H1 (cell line): ENCODE measurements at regions not wholly inside any gene's neighbourhood (a gene's known extent, or its start where the extent isn't known, plus 50 kb on each side); places are given as distances from the start of the nearest gene placed in this dataset.

Experiments
- CTCF ChIA-PET: fragments of 300-600 bp; sonication (Branson Sonifier 250); formaldehyde crosslinking; loops from one replicate; lab custom pipeline; 2021; ENCODE audit not compliant: partially characterized antibody; lab: Charles Lee
- POLR2A ChIA-PET: fragments of 300-600 bp; sonication (Branson Sonifier 250); formaldehyde crosslinking; loops from one replicate; lab custom pipeline; 2021; ENCODE audit warnings: inconsistent platforms; ENCODE audit not compliant: partially characterized antibody; lab: Charles Lee
- DNase-seq, 2 experiments: peaks; one replicate each; pipeline versions ENCODE4 v3.0.0 to v3.0.0-alpha.2; 2010 to 2022; ENCODE audit warnings: low spot score in 2 of 2, low read depth in 1 of 2, mixed read lengths in 1 of 2
- FAIRE-seq: peaks from 2 replicates; lab custom pipeline; 2011; peaks lifted over from hg19 to GRCh38; lab: Jason Lieb, UNC
- H2AFZ ChIP-seq: 2 replicates; pipeline ENCODE4 v1.8.1; 2012; ENCODE audit warnings: low read length, inconsistent platforms
- H2AK5ac ChIP-seq: 2 replicates; pipeline ENCODE4 v1.6.1; 2013; ENCODE audit warnings: low read depth, low read length
- H2BK120ac ChIP-seq: replicated peaks from 2 replicates; pipeline ENCODE3; 2013; ENCODE audit warnings: low read depth, low read length, inconsistent platforms
- H2BK12ac ChIP-seq: 2 replicates; pipeline ENCODE4 v1.6.1; 2013; ENCODE audit warnings: low read depth, low read length
- H2BK15ac ChIP-seq: 2 replicates; pipeline ENCODE4 v1.6.1; 2013; ENCODE audit warnings: low read length
- H2BK20ac ChIP-seq: 2 replicates; pipeline ENCODE4 v1.6.1; 2013; ENCODE audit warnings: low read length
- H2BK5ac ChIP-seq: 2 replicates; pipeline ENCODE4 v1.6.1; 2013; ENCODE audit warnings: low read depth, low read length
- H3K14ac ChIP-seq: 2 replicates; pipeline ENCODE4 v1.6.1; 2013; ENCODE audit warnings: inconsistent platforms; ENCODE audit not compliant: insufficient read length
- H3K18ac ChIP-seq: 2 replicates; pipeline ENCODE4 v1.6.1; 2013; ENCODE audit warnings: low read length; ENCODE audit errors: extremely low read depth
- H3K23ac ChIP-seq: 2 replicates; pipeline ENCODE4 v1.6.1; 2013; ENCODE audit warnings: inconsistent platforms; ENCODE audit not compliant: insufficient read length
- H3K23me2 ChIP-seq: 2 replicates; pipeline ENCODE4 v1.6.1; 2013; ENCODE audit warnings: low read depth, low read length
- H3K27ac ChIP-seq: 2 replicates; pipeline ENCODE4 v1.6.1; 2011; ENCODE audit warnings: low read depth, low read length, inconsistent platforms
- H3K27me3 ChIP-seq, 4 experiments: replicated peaks in 1 of 4; 1 replicate in 1 of 4; 2 replicates in 3 of 4; pipeline versions ENCODE4 v1.6.1 to v1.8.1; 2011 to 2013; ENCODE audit warnings: low read length in 3 of 4, mild to moderate bottlenecking in 3 of 4, inconsistent platforms in 2 of 4, mixed read lengths in 2 of 4, moderate library complexity in 1 of 4; ENCODE audit not compliant: control insufficient read depth in 3 of 4, insufficient read depth in 3 of 4; ENCODE audit errors: extremely low read depth in 1 of 4
- H3K36me3 ChIP-seq, 4 experiments: 2 replicates each; pipeline versions ENCODE4 v1.6.1 to v1.8.1; 2011 to 2013; ENCODE audit warnings: mild to moderate bottlenecking in 4 of 4, low read length in 3 of 4, moderate library complexity in 2 of 4, control low read depth in 1 of 4, inconsistent platforms in 1 of 4; ENCODE audit not compliant: insufficient read depth in 4 of 4, control insufficient read depth in 2 of 4
- H3K4ac ChIP-seq: replicated peaks from 2 replicates; pipeline ENCODE3; 2013; ENCODE audit warnings: low read length, low read depth, mixed read lengths, inconsistent platforms; ENCODE audit not compliant: insufficient read length
- H3K4me1 ChIP-seq, 4 experiments: replicated peaks in 1 of 4; 1 replicate in 1 of 4; 2 replicates in 3 of 4; pipeline versions ENCODE4 v1.6.1 to v1.8.1; 2011 to 2013; ENCODE audit warnings: low read length in 3 of 4, inconsistent platforms in 2 of 4, mixed read lengths in 1 of 4; ENCODE audit not compliant: insufficient read depth in 4 of 4, control insufficient read depth in 3 of 4
- H3K4me2 ChIP-seq, 2 experiments: 2 replicates each; pipeline versions ENCODE4 v1.6.1 to v1.8.1; 2011 to 2013; ENCODE audit warnings: low read depth in 2 of 2, low read length in 2 of 2, control low read depth in 1 of 2, inconsistent platforms in 1 of 2, mild to moderate bottlenecking in 1 of 2; ENCODE audit not compliant: insufficient read depth in 1 of 2
- H3K4me3 ChIP-seq, 4 experiments: fragments of 200-600, 300-600 bp in 1 of 4; sonication (generic), shearing (Covaris generic), sonication (Bioruptor Twin) in 1 of 4; 2 replicates each; pipeline versions ENCODE4 v1.5.1 to v1.8.1; 2011 to 2016; ENCODE audit warnings: low read length in 4 of 4, low read depth in 3 of 4, control low read depth in 2 of 4, inconsistent platforms in 2 of 4, mild to moderate bottlenecking in 2 of 4, mixed read lengths in 1 of 4, moderate library complexity in 1 of 4; ENCODE audit not compliant: insufficient read depth in 2 of 4; ENCODE audit errors: extremely low read depth in 1 of 4
- H3K56ac ChIP-seq: replicated peaks from 2 replicates; pipeline ENCODE3; 2013; ENCODE audit warnings: low read depth, mild to moderate bottlenecking, mixed read lengths, low read length, inconsistent platforms; ENCODE audit not compliant: insufficient read length
- H3K79me1 ChIP-seq: 2 replicates; pipeline ENCODE4 v1.6.1; 2013; ENCODE audit warnings: low read depth, low read length, control low read depth
- H3K79me2 ChIP-seq, 2 experiments: 2 replicates each; pipeline versions ENCODE4 v1.6.1 to v1.8.1; 2012 to 2013; ENCODE audit warnings: low read length in 2 of 2, mild to moderate bottlenecking in 2 of 2, inconsistent platforms in 1 of 2; ENCODE audit not compliant: insufficient read depth in 2 of 2, control insufficient read depth in 1 of 2
- H3K9ac ChIP-seq, 4 experiments: replicated peaks in 1 of 4; 1 replicate in 1 of 4; 2 replicates in 3 of 4; pipeline versions ENCODE4 v1.6.1 to v1.8.1; 2011 to 2013; ENCODE audit warnings: low read depth in 3 of 4, low read length in 3 of 4, control low read depth in 2 of 4, mild to moderate bottlenecking in 2 of 4, moderate library complexity in 2 of 4, inconsistent platforms in 1 of 4; ENCODE audit errors: extremely low read depth in 1 of 4
- H3K9me3 ChIP-seq, 2 experiments: 2 replicates each; pipeline versions ENCODE4 v1.6.1 to v1.8.1; 2012 to 2013; ENCODE audit warnings: mild to moderate bottlenecking in 2 of 2, moderate library complexity in 2 of 2, control low read depth in 1 of 2, inconsistent platforms in 1 of 2, low read depth in 1 of 2, low read length in 1 of 2, mixed read lengths in 1 of 2; ENCODE audit not compliant: insufficient read depth in 2 of 2
- H4K20me1 ChIP-seq, 2 experiments: replicated peaks in 1 of 2; 2 replicates each; pipeline versions ENCODE3 to v1.8.1; 2011 to 2013; ENCODE audit warnings: inconsistent platforms in 2 of 2, low read length in 2 of 2, mild to moderate bottlenecking in 1 of 2; ENCODE audit not compliant: insufficient read depth in 2 of 2, control insufficient read depth in 1 of 2
- H4K5ac ChIP-seq: 2 replicates; pipeline ENCODE4 v1.6.1; 2013; ENCODE audit warnings: low read length, low read depth, mixed read lengths, inconsistent platforms; ENCODE audit not compliant: insufficient read length
- H4K8ac ChIP-seq: 2 replicates; pipeline ENCODE4 v1.8.0; 2013; ENCODE audit warnings: mild to moderate bottlenecking, moderate library complexity, low read length, inconsistent platforms; ENCODE audit not compliant: insufficient read depth; ENCODE audit errors: extremely low read depth
- H4K91ac ChIP-seq: replicated peaks from 2 replicates; pipeline ENCODE3; 2013; ENCODE audit warnings: low read length, mixed read lengths, inconsistent platforms; ENCODE audit not compliant: insufficient read length
- ASH2L ChIP-seq: fragments of 200-600, 300-600 bp; sonication (generic); IDR thresholded peaks from one replicate; pipeline ENCODE4 v1.7.1; 2017; ENCODE audit warnings: low read length
- CBX8 ChIP-seq: fragments of 300-800, 300-1000 bp; sonication (generic); IDR thresholded peaks from 2 replicates; pipeline ENCODE4 v1.7.1; 2016; ENCODE audit warnings: low read depth, low read length, borderline replicate concordance
- CHD1 ChIP-seq: IDR thresholded peaks from 2 replicates; pipeline ENCODE4 v1.6.1; 2012; ENCODE audit warnings: low read depth, low read length, improper control_type of control experiment
- CREB1 ChIP-seq: IDR thresholded peaks from 2 replicates; pipeline ENCODE4 v1.6.1; 2012; ENCODE audit warnings: inconsistent platforms
- NRF1 ChIP-seq: IDR thresholded peaks from 2 replicates; pipeline ENCODE4 v1.6.1; 2011; ENCODE audit warnings: mild to moderate bottlenecking, low read depth, low read length, improper control_type of control experiment
- POU5F1 ChIP-seq: IDR thresholded peaks from 2 replicates; pipeline ENCODE4 v1.6.1; 2011; ENCODE audit warnings: low read depth, mild to moderate bottlenecking, low read length, moderate library complexity
- RNF2 ChIP-seq: fragments of 200-900, 300-1000 bp; sonication (generic); IDR thresholded peaks from 2 replicates; pipeline ENCODE4 v1.7.1; 2016; ENCODE audit warnings: borderline replicate concordance, low read depth, mild to moderate bottlenecking, antibody characterized with exemption, low read length; ENCODE audit not compliant: poor library complexity, severe bottlenecking; ENCODE audit errors: missing control alignments
- SIRT6 ChIP-seq: IDR thresholded peaks from one replicate; pipeline ENCODE4 v1.7.1; 2012; ENCODE audit warnings: low read length, inconsistent platforms
- SIX5 ChIP-seq: IDR thresholded peaks from 2 replicates; pipeline ENCODE4 v1.6.1; 2011; ENCODE audit warnings: mild to moderate bottlenecking, low read depth, low read length
- SP1 ChIP-seq: IDR thresholded peaks from 2 replicates; pipeline ENCODE4 v1.6.1; 2011; ENCODE audit warnings: low read depth, low read length
- SP2 ChIP-seq: IDR thresholded peaks from 2 replicates; pipeline ENCODE4 v1.6.1; 2012; ENCODE audit warnings: mild to moderate bottlenecking, low read length, inconsistent platforms
- SRF ChIP-seq: IDR thresholded peaks from 2 replicates; pipeline ENCODE4 v1.6.1; 2011; ENCODE audit warnings: mild to moderate bottlenecking, low read depth, low read length, moderate library complexity
- TAF7 ChIP-seq: optimal IDR thresholded peaks from 2 replicates; pipeline ENCODE3; 2011; ENCODE audit warnings: low read depth, mild to moderate bottlenecking, inconsistent platforms, low read length, moderate library complexity, borderline replicate concordance
- YY1 ChIP-seq: IDR thresholded peaks from 2 replicates; pipeline ENCODE4 v1.6.1; 2011; ENCODE audit warnings: low read depth, mild to moderate bottlenecking, low read length
- WGBS, 2 experiments: shearing (Covaris generic) in 1 of 2; methylation state at CpG; one replicate each; pipeline versions ENCODE4 v1.1.6 to v1.1.7; 2013 to 2015; ENCODE audit warnings: low lambda C conversion rate in 2 of 2, mixed read lengths in 2 of 2, inconsistent platforms in 1 of 2, low coverage in 1 of 2, missing lambda C conversion rate in 1 of 2; ENCODE audit not compliant: insufficient replicate concordance in 2 of 2, insufficient coverage in 1 of 2, insufficient read length in 1 of 2; ENCODE audit errors: extremely low coverage in 1 of 2, missing lambda C conversion rate in 1 of 2; 5-methylcytosine and 5-hydroxymethylcytosine counted together

DNA sequence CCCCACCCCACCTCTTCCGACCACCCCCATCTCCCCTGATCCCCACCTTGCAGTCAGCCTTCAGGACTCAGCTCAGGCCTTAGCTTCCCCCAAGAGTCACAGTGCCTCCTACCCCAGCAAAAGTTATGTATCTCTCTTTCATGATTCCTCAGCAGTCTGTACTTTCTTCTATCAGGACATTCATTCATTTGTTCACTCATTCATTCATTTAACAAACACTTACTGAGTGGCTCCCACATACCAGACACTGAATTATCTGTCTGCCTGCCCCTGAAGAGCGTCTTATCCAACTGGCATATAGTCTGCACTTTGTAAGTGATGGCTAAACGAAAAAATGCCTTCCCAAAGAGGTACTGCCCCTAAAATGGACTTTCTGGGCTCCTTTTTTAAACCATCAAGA, 114.4 kb upstream of the SLC35F3 start:
- peaks cover 2% of the 10 kb centered on the region; the same call in 1 of the 2 replicates for H3K23me2 ChIP-seq
- no peak overlapping the region for H2BK12ac ChIP-seq
- no peak overlapping the region for H4K8ac ChIP-seq
- no peak overlapping the region for H2BK5ac ChIP-seq
- no peak overlapping the region for H2AK5ac ChIP-seq
- no peak overlapping the region for H3K27ac ChIP-seq
- H2BK120ac ChIP-seq, result no peak overlapping the region
- no peak overlapping the region for H4K91ac ChIP-seq
- H3K9me3 ChIP-seq, result no peaks in the 10 kb centered on the region
- no peaks in the 10 kb centered on the region for H4K20me1 ChIP-seq
- no peaks in the 10 kb centered on the region for H3K79me2 ChIP-seq
- DNase-seq (no peak), FAIRE-seq (no peak)
- H3K4ac ChIP-seq, result no peak overlapping the region
- H3K36me3 ChIP-seq, result no peaks in the 10 kb centered on the region
- no peak overlapping the region for H3K9ac ChIP-seq
- no peaks in the 10 kb centered on the region for H3K79me1 ChIP-seq
- no peak overlapping the region for H3K18ac ChIP-seq
- no peaks in the 10 kb centered on the region for H3K27me3 ChIP-seq
- H2BK15ac ChIP-seq, result no peak overlapping the region
- no peaks in the 10 kb centered on the region for H3K4me1 ChIP-seq
- no peak overlapping the region for H3K23ac ChIP-seq
- no peak overlapping the region for H4K5ac ChIP-seq
- no peak overlapping the region for H3K56ac ChIP-seq
- no peak overlapping the region for H3K4me3 ChIP-seq
- ChIA-PET CTCF (interaction anchor here (0.7 to 1.4 kb wide), 3 partner anchors 21 to 1316 kb away, joined by 3 to 7 read pairs (median 3); no protein-coding TSS in a partner anchor), POLR2A (no interaction called here)
- no peak overlapping the region for H3K4me2 ChIP-seq
- H2AFZ ChIP-seq, result no peak overlapping the region
- WGBS, 2 experiments, result 96% methylated on average over 3 of the region's 3 CpGs; no CpG with 5 or more reads in 1 of the 2 experiments
- no peak overlapping the region for H3K14ac ChIP-seq
- H2BK20ac ChIP-seq, result no peak overlapping the region
- TF ChIP-seq SIX5 (no peak), SRF (no peak), CHD1 (no peak), RNF2 (no peak), SIRT6 (no peak), ASH2L (no peak), CBX8 (no peak), YY1 (no peak), NRF1 (no peak), SP2 (no peak), POU5F1 (no peak), CREB1 (no peak), SP1 (no peak), TAF7 (no peak)
